ENCODE measurements at regions not wholly inside any gene's neighbourhood (a gene's known extent, or its start where the extent isn't known, plus 50 kb on each side); places are given as distances from the start of the nearest gene placed in this dataset.

GRCh38 chr10:78783753-78784152 lies 285.0 kb upstream of the ZMIZ1 start:
- in situ Hi-C loops (cut with MboI; ENCODE audit: low sequenced_read_pairs, unreplicated experiment): no loop called here
- no peak for DNase-seq (ENCODE audit: low spot score)

GRCh38 chr10:78784546-78784945 lies 284.2 kb upstream of the ZMIZ1 start:
- no peak for TF ChIP-seq CTCF (IDR thresholded peaks at IDR 0.05; ENCODE audit: borderline replicate concordance, control extremely low read depth, extremely low read depth, insufficient read depth, missing control alignments)
- DNase-seq (ENCODE audit: low spot score): no peak
- in situ Hi-C loops (cut with MboI; ENCODE audit: low sequenced_read_pairs, unreplicated experiment): no loop called here

More at GRCh38 chr10:78783753-78784152, 285.0 kb upstream of the ZMIZ1 start:
- no peak for TF ChIP-seq CTCF (IDR thresholded peaks at IDR 0.05; ENCODE audit: borderline replicate concordance, control extremely low read depth, extremely low read depth, insufficient read depth, missing control alignments)

GRCh38 chr10:78785066-78785465 lies 283.7 kb upstream of the ZMIZ1 start:
- TF ChIP-seq CTCF (IDR thresholded peaks at IDR 0.05; ENCODE audit: borderline replicate concordance, control extremely low read depth, extremely low read depth, insufficient read depth, missing control alignments): no peak
- no peak for DNase-seq (ENCODE audit: low spot score)
- in situ Hi-C loops (cut with MboI; ENCODE audit: low sequenced_read_pairs, unreplicated experiment): no loop called here

- DNase-seq (ENCODE audit: low spot score): no peak
- no peak for TF ChIP-seq CTCF (IDR thresholded peaks at IDR 0.05; ENCODE audit: borderline replicate concordance, control extremely low read depth, extremely low read depth, insufficient read depth, missing control alignments)
- in situ Hi-C loops (cut with MboI; ENCODE audit: low sequenced_read_pairs, unreplicated experiment): no loop called here
Observed at GRCh38 chr10:78785991-78786390, 282.8 kb upstream of the ZMIZ1 start.

- no peak for TF ChIP-seq CTCF (IDR thresholded peaks at IDR 0.05; ENCODE audit: borderline replicate concordance, control extremely low read depth, extremely low read depth, insufficient read depth, missing control alignments)
- in situ Hi-C loops (cut with MboI; ENCODE audit: low sequenced_read_pairs, unreplicated experiment): no loop called here
- no peak for DNase-seq (ENCODE audit: low spot score)
Observed at GRCh38 chr10:78787125-78787524, 281.6 kb upstream of the ZMIZ1 start.

GRCh38 chr10:78794736-78795455 lies 273.9 kb upstream of the ZMIZ1 start:
- in situ Hi-C loops (cut with MboI; ENCODE audit: low sequenced_read_pairs, unreplicated experiment): no loop called here
- TF ChIP-seq CTCF (IDR thresholded peaks at IDR 0.05; ENCODE audit: borderline replicate concordance, control extremely low read depth, extremely low read depth, insufficient read depth, missing control alignments): no peak
- no peak for DNase-seq (ENCODE audit: low spot score)

All from GM13976 (cell line).